CD4-positive, alpha-beta T cell (primary cell): ENCODE measurements at regions not wholly inside any gene's neighbourhood (a gene's known extent, or its start where the extent isn't known, plus 50 kb on each side); places are given as distances from the start of the nearest gene placed in this dataset.

Experiments
- ATAC-seq: fragments of 200-7000 bp; cut with Tn5 transposase; one replicate; pipeline ENCODE4 v1.10.0; 2022; ENCODE audit warnings: mild to moderate bottlenecking; ENCODE audit not compliant: poor library complexity
- CTCF ChIA-PET: fragments of 350-600 bp; sonication (Branson Sonifier 250); formaldehyde crosslinking; loops from one replicate; lab custom pipeline; 2021; ENCODE audit warnings: antibody characterized with exemption, inconsistent platforms; lab: Charles Lee
- POLR2A ChIA-PET: fragments of 350-600 bp; sonication (Branson Sonifier 250); formaldehyde crosslinking; loops from one replicate; lab custom pipeline; 2021; ENCODE audit warnings: antibody characterized with exemption, inconsistent platforms; lab: Charles Lee
- DNase-seq, 14 experiments: peaks; one replicate each; pipeline ENCODE4 v3.0.0-alpha.2; 2013 to 2020; ENCODE audit warnings: mixed read lengths in 2 of 14
- H3K27ac ChIP-seq, 2 donors: one replicate each; pipeline versions ENCODE4 v1.5.1 to v1.7.0; 2013; ENCODE audit warnings: low read length in 2 of 2, low read depth in 1 of 2, mild to moderate bottlenecking in 1 of 2
- H3K27me3 ChIP-seq, 2 experiments: 1 replicate in 1 of 2; 2 replicates in 1 of 2; pipeline versions ENCODE4 v1.6.1 to v1.7.0; 2013; ENCODE audit warnings: low read length in 2 of 2, control low read depth in 1 of 2, mild to moderate bottlenecking in 1 of 2, moderate library complexity in 1 of 2; ENCODE audit not compliant: insufficient read depth in 2 of 2, control insufficient read depth in 1 of 2
- H3K36me3 ChIP-seq: one replicate; pipeline ENCODE4 v1.6.1; 2013; ENCODE audit warnings: low read length, control low read depth; ENCODE audit not compliant: insufficient read depth
- H3K4me1 ChIP-seq: one replicate; pipeline ENCODE4 v1.6.1; 2013; ENCODE audit warnings: low read length, control low read depth; ENCODE audit not compliant: insufficient read depth
- H3K4me3 ChIP-seq: one replicate; pipeline ENCODE4 v1.5.1; 2013; ENCODE audit warnings: mild to moderate bottlenecking, low read length, moderate library complexity
- H3K9me3 ChIP-seq, 2 experiments: 1 replicate in 1 of 2; 2 replicates in 1 of 2; pipeline versions ENCODE4 v1.6.1 to v1.7.0; 2013; ENCODE audit warnings: low read length in 2 of 2, mild to moderate bottlenecking in 2 of 2, control low read depth in 1 of 2, moderate library complexity in 1 of 2; ENCODE audit not compliant: control insufficient read depth in 1 of 2, insufficient read depth in 1 of 2
- H3K27ac Mint-ChIP-seq: one replicate; pipeline ENCODE4 v1.8.0; 2020; ENCODE audit warnings: mixed read lengths
- H3K27me3 Mint-ChIP-seq: one replicate; pipeline ENCODE4 v1.8.0; 2021; ENCODE audit warnings: mixed read lengths
- H3K36me3 Mint-ChIP-seq: one replicate; pipeline ENCODE4 v1.8.0; 2021; ENCODE audit warnings: low read depth, mixed read lengths
- H3K4me1 Mint-ChIP-seq: one replicate; pipeline ENCODE4 v1.8.0; 2021; ENCODE audit warnings: low read depth, mixed read lengths
- H3K4me3 Mint-ChIP-seq: one replicate; pipeline ENCODE4 v1.8.0; 2020; ENCODE audit warnings: mild to moderate bottlenecking, mixed read lengths
- H3K9me3 Mint-ChIP-seq: one replicate; pipeline ENCODE4 v1.8.0; 2020; ENCODE audit warnings: mixed read lengths
- CTCF ChIP-seq: fragments of 200-600 bp; IDR thresholded peaks from one replicate; pipeline ENCODE4 v1.8.0; 2022; ENCODE audit warnings: antibody characterized with exemption, mild to moderate bottlenecking
- intact Hi-C, 2 experiments: fragments of 100-400 bp; cut with DNase I in 1 of 2; cut with micrococcal nuclease in 1 of 2; formaldehyde crosslinking; loops; one replicate each; pipeline versions ENCODE4 v1.15.1 to v1.9.0; 2023 to 2025; cut with DNase I, micrococcal nuclease

GRCh38 chr9:18362901-18363685 is 110.9 kb upstream of the ADAMTSL1 start:
- H3K27me3 ChIP-seq, result no peaks in the 10 kb centered on the region
- ATAC-seq (no peak), DNase-seq (no peak)
- Mint-ChIP-seq H3K36me3 (no peaks in the 10 kb centered on the region), H3K4me1 (no peaks in the 10 kb centered on the region), H3K27me3 (peaks cover 5% of the 10 kb centered on the region), H3K4me3 (no peak overlapping the region), H3K9me3 (no peaks in the 10 kb centered on the region), H3K27ac (no peak overlapping the region)
- intact Hi-C loops, result loop anchor here in 1 of 2 experiments (10.0 kb wide), 1 partner anchor 62 kb away; no protein-coding TSS in a partner anchor
- no peak overlapping the region for H3K4me3 ChIP-seq
- H3K36me3 ChIP-seq, result no peaks in the 10 kb centered on the region
- no peak overlapping the region for H3K27ac ChIP-seq
- no peak for TF ChIP-seq CTCF
- POLR2A ChIA-PET, result no interaction called here
- peaks cover 0 to 4% of the 10 kb centered on the region in 2 experiments for H3K9me3 ChIP-seq
- no peaks in the 10 kb centered on the region for H3K4me1 ChIP-seq
- CTCF ChIA-PET, result no interaction called here

- CTCF ChIA-PET, result no interaction called here
- no peak for ATAC-seq
- Mint-ChIP-seq H3K27ac (no peak overlapping the region), H3K9me3 (no peaks in the 10 kb centered on the region), H3K27me3 (no peaks in the 10 kb centered on the region), H3K4me3 (no peak overlapping the region), H3K36me3 (no peaks in the 10 kb centered on the region), H3K4me1 (no peaks in the 10 kb centered on the region)
- Histone ChIP-seq H3K27ac (no peak overlapping the region), H3K27me3 (no peaks in the 10 kb centered on the region), H3K36me3 (no peaks in the 10 kb centered on the region), H3K9me3 (peaks cover 0 to 5% of the 10 kb centered on the region in 2 experiments), H3K4me1 (no peaks in the 10 kb centered on the region), H3K4me3 (no peak overlapping the region)
- POLR2A ChIA-PET, result no interaction called here
- no peak for DNase-seq
- no peak for TF ChIP-seq CTCF
- intact Hi-C loops, result loop anchor here in 1 of 2 experiments (10.0 kb wide), 1 partner anchor 59 kb away; no protein-coding TSS in a partner anchor
Observed at GRCh38 chr9:18365651-18366050, 108.3 kb upstream of the ADAMTSL1 start.

GRCh38 chr9:18366184-18366583 is 107.8 kb upstream of the ADAMTSL1 start:
- Histone ChIP-seq H3K27me3 (no peaks in the 10 kb centered on the region), H3K4me3 (no peak overlapping the region), H3K36me3 (no peaks in the 10 kb centered on the region), H3K27ac (no peak overlapping the region), H3K4me1 (no peaks in the 10 kb centered on the region), H3K9me3 (peaks cover 0 to 5% of the 10 kb centered on the region in 2 experiments)
- Mint-ChIP-seq H3K36me3 (no peaks in the 10 kb centered on the region), H3K4me1 (no peaks in the 10 kb centered on the region), H3K9me3 (no peaks in the 10 kb centered on the region), H3K4me3 (no peak overlapping the region), H3K27ac (no peak overlapping the region), H3K27me3 (no peaks in the 10 kb centered on the region)
- intact Hi-C loops, result loop anchor here in 1 of 2 experiments (10.0 kb wide), 1 partner anchor 59 kb away; no protein-coding TSS in a partner anchor
- ATAC-seq, result no peak
- DNase-seq, result no peak
- POLR2A ChIA-PET, result no interaction called here
- CTCF ChIA-PET, result no interaction called here
- TF ChIP-seq CTCF, result no peak
